KBM-7 (cell line): ENCODE measurements at regions not wholly inside any gene's neighbourhood (a gene's known extent, or its start where the extent isn't known, plus 50 kb on each side); places are given as distances from the start of the nearest gene placed in this dataset.
"Not testable (repeated sequence)": the region's sequence is repeated elsewhere in the genome, so short reads cannot be mapped to it uniquely, and the experiment has no call there.

Experiments
- DNase-seq: peaks from one replicate; pipeline ENCODE4 v3.0.0-alpha.2; 2015
- in situ Hi-C: fragments of 300-500 bp; cut with MboI; formaldehyde crosslinking; loops from 2 replicates; pipeline ENCODE4 v1.14.3; 2020; ENCODE audit warnings: low sequenced_read_pairs, low pct_unique_long_range_greater_than_20kb, mixed read lengths

- in situ Hi-C loops = no loop called here
- peak; percentile 24 for DNase-seq
These were observed 525.0 kb upstream of the SEMA3D start for GRCh38 chr7:85711894-85712293.

GRCh38 chr7:85710960-85711359 lies 524.1 kb upstream of the SEMA3D start:
- no peak for DNase-seq
- in situ Hi-C loops = no loop called here

GRCh38 chr7:85708221-85708620 lies 521.4 kb upstream of the SEMA3D start:
- DNase-seq = peak; percentile 14
- in situ Hi-C loops = no loop called here

- in situ Hi-C loops = no loop called here
- DNase-seq = no peak
These were observed 518.2 kb upstream of the SEMA3D start for GRCh38 chr7:85705076-85705475.

- DNase-seq = no peak
- in situ Hi-C loops = no loop called here
These were observed 516.6 kb upstream of the SEMA3D start for GRCh38 chr7:85703251-85704010.

- DNase-seq = no peak
- in situ Hi-C loops = no loop called here
These were observed 515.5 kb upstream of the SEMA3D start for GRCh38 chr7:85702348-85702747.

GRCh38 chr7:85699482-85699881 lies 512.6 kb upstream of the SEMA3D start:
- in situ Hi-C loops = no loop called here
- no peak for DNase-seq

- DNase-seq = no peak
- in situ Hi-C loops = no loop called here
These were observed 508.7 kb upstream of the SEMA3D start for GRCh38 chr7:85695533-85695932.

- no peak for DNase-seq
- in situ Hi-C loops = no loop called here
These were observed 508.2 kb upstream of the SEMA3D start for GRCh38 chr7:85695041-85695440.

GRCh38 chr7:85693326-85693725 lies 506.5 kb upstream of the SEMA3D start:
- DNase-seq = no peak
- in situ Hi-C loops = no loop called here

GRCh38 chr7:85688712-85689111 lies 501.9 kb upstream of the SEMA3D start:
- in situ Hi-C loops = no loop called here
- DNase-seq = no peak

GRCh38 chr7:85686401-85687181 lies 499.7 kb upstream of the SEMA3D start:
- in situ Hi-C loops = no loop called here
- DNase-seq = no peak

- in situ Hi-C loops = no loop called here
- DNase-seq = peak; percentile 34
These were observed 499.0 kb upstream of the SEMA3D start for GRCh38 chr7:85685901-85686300.

GRCh38 chr7:85682833-85683620 lies 496.2 kb upstream of the SEMA3D start:
- no peak for DNase-seq
- in situ Hi-C loops = no loop called here

GRCh38 chr7:85681241-85681640 lies 494.4 kb upstream of the SEMA3D start:
- no peak for DNase-seq
- in situ Hi-C loops = no loop called here

- DNase-seq, in situ Hi-C loops: not testable (repeated sequence)
These were observed 488.2 kb upstream of the SEMA3D start for GRCh38 chr7:85675093-85675492.

GRCh38 chr7:85673876-85674275 lies 487.0 kb upstream of the SEMA3D start:
- DNase-seq = no peak
- in situ Hi-C loops = no loop called here

GRCh38 chr7:85669225-85669624 lies 482.4 kb upstream of the SEMA3D start:
- DNase-seq = no peak
- in situ Hi-C loops = no loop called here

GRCh38 chr7:85664341-85664740 lies 477.5 kb upstream of the SEMA3D start:
- no peak for DNase-seq
- in situ Hi-C loops = no loop called here

- in situ Hi-C loops = no loop called here
- DNase-seq = no peak
These were observed 472.5 kb upstream of the SEMA3D start for GRCh38 chr7:85659364-85659763.
